ENCODE measurements at regions not wholly inside any gene's neighbourhood (a gene's known extent, or its start where the extent isn't known, plus 50 kb on each side); places are given as distances from the start of the nearest gene placed in this dataset.
"Not testable (repeated sequence)": the region's sequence is repeated elsewhere in the genome, so short reads cannot be mapped to it uniquely, and the experiment has no call there.

DNA sequence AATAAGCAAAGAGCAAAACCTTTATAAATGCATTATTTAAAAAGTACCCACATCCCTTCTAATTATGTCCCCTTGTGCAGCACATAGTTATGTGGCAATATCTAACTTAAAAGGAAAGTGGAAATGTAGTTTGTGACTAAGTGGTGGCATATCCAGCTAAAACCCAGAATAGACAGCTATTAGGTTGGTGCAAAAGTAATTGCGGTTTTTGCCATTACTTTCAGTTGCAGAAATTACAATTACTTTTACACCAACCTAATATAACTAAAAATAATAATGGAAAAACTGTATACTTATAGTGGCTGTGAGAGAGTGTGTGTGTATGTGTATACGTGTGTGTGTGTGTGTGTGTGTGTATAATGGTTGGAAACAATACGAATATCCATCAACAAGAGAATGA lies 1108.1 kb upstream of the CNTN5 start:
- H3K36me3 ChIP-seq: no peaks in the 10 kb centered on the region
- Mint-ChIP-seq H3K27me3 (ENCODE audit: insufficient read depth, low read depth) (no peaks in the 10 kb centered on the region), H3K9me3 (no peaks in the 10 kb centered on the region), H3K4me3 (no peak overlapping the region), H3K36me3 (no peaks in the 10 kb centered on the region), H3K4me1 (no peaks in the 10 kb centered on the region), H3K27ac (no peak overlapping the region)
- H3K79me2 ChIP-seq (ENCODE audit: low read depth): no peaks in the 10 kb centered on the region
- no peak overlapping the region for H3K4me2 ChIP-seq
- no peak overlapping the region for H3K27ac ChIP-seq
- H3K9me3 ChIP-seq (ENCODE audit: low read depth): no peaks in the 10 kb centered on the region
- no peak for TF ChIP-seq EZH2phosphoT487 (IDR thresholded peaks at IDR 0.05)
- H3F3A ChIP-seq (ENCODE audit: low read depth): no peaks in the 10 kb centered on the region
- no peak overlapping the region for H3K4me3 ChIP-seq
- H2AFZ ChIP-seq (replicated peaks): no peak overlapping the region
- DNase-seq (ENCODE audit: low spot score): no peak
- no peaks in the 10 kb centered on the region for H4K20me1 ChIP-seq (ENCODE audit: low read depth)
- no peak overlapping the region for H3K9ac ChIP-seq
- no peaks in the 10 kb centered on the region for H3K27me3 ChIP-seq
- no peaks in the 10 kb centered on the region for H3K4me1 ChIP-seq

DNA sequence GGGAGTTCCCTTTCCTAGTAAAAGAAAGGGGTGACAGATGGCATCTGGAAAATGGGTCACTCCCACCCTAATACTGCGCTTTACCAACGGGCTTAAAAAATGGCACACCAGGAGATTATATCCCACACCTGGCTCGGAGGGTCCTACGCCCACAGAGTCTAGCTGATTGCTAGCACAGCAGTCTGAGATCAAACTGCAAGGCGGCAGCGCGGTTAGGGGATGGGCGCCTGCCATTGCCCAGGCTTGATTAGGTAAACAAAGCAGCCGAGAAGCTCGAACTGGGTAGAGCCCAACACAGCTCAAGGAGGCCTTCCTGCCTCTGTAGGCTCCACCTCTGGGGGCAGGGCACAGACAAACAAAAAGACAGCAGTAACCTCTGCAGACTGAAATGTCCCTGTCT lies 1097.8 kb upstream of the CNTN5 start:
- H3K27ac Mint-ChIP-seq; H3K36me3 Mint-ChIP-seq; DNase-seq (ENCODE audit: low spot score); H3K36me3 ChIP-seq; H3K4me3 Mint-ChIP-seq; H3K4me1 ChIP-seq; H4K20me1 ChIP-seq (ENCODE audit: low read depth); H2AFZ ChIP-seq (replicated peaks); H3K79me2 ChIP-seq (ENCODE audit: low read depth); H3K27ac ChIP-seq; H3K4me3 ChIP-seq; H3K9me3 Mint-ChIP-seq; H3K9ac ChIP-seq; H3K27me3 Mint-ChIP-seq (ENCODE audit: insufficient read depth, low read depth); H3F3A ChIP-seq (ENCODE audit: low read depth); H3K27me3 ChIP-seq; H3K9me3 ChIP-seq (ENCODE audit: low read depth); H3K4me1 Mint-ChIP-seq; H3K4me2 ChIP-seq: not testable (repeated sequence)

DNA sequence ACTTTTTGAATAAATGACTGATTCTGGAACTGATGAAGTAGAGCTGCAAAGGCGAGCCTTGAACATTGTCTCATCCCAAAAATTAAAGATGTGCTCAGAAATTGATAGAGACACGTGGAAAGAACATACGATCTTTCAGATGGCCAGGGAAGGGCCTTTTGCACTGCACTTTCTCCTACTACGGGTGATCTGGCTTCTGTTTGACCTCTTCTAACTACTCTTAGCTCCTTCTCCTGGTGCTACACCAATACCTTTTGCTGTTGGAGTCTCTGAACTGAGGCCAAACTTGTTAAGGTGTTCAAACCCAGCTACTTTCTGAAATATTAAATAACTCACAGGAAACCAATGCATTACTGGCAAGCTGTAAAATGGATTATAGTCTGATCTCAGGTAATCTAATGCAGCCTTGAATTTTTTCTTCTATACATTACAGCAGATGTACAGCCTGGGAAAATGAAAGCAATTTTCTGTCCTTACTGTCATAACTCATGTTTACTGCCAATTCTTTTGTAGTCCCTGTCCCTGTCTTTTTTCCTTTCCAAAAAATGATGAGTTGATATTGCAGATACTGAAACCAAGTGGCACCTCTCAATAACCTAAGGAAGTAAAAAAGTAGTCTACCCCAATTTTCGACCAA lies 1086.1 kb upstream of the CNTN5 start:
- Histone ChIP-seq H2AFZ (replicated peaks) (peak overlapping the region; percentile 35), H3K27ac (no peak overlapping the region), H3K79me2 (ENCODE audit: low read depth) (no peaks in the 10 kb centered on the region), H4K20me1 (ENCODE audit: low read depth) (no peaks in the 10 kb centered on the region), H3K9ac (no peak overlapping the region), H3K27me3 (no peaks in the 10 kb centered on the region), H3K4me2 (no peak overlapping the region), H3K36me3 (no peaks in the 10 kb centered on the region), H3F3A (ENCODE audit: low read depth) (no peaks in the 10 kb centered on the region), H3K4me3 (no peak overlapping the region), H3K4me1 (no peaks in the 10 kb centered on the region), H3K9me3 (ENCODE audit: low read depth) (no peaks in the 10 kb centered on the region)
- DNase-seq (ENCODE audit: low spot score): no peak
- Mint-ChIP-seq H3K27me3 (ENCODE audit: insufficient read depth, low read depth) (no peaks in the 10 kb centered on the region), H3K4me3 (no peak overlapping the region), H3K27ac (no peak overlapping the region), H3K36me3 (no peaks in the 10 kb centered on the region), H3K9me3 (no peaks in the 10 kb centered on the region), H3K4me1 (no peaks in the 10 kb centered on the region)
- TF ChIP-seq EZH2 (IDR thresholded peaks at IDR 0.05) (no peak), EZH2phosphoT487 (IDR thresholded peaks at IDR 0.05) (no peak), CTCF (IDR thresholded peaks at IDR 0.05) (no peak)

DNA sequence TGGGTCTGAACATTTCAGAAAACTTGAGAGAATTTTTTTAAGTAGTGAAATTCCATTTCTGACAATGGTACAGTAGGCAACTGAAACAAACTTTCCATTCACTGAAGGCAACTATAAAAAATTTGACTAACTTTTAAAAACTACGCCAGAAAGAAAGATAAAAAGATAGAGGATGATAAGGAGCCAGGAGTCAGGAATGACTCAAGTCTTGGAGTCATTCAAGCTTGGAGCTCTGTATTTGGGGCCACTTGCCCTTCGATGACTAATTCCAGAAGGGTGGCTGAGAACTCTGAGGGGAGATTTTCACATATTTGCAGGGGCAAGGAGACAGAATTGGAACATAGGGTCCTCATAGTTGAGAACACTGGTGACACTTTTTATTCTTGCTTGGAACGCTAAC lies 1083.2 kb upstream of the CNTN5 start:
- TF ChIP-seq CTCF (IDR thresholded peaks at IDR 0.05) (no peak), EZH2phosphoT487 (IDR thresholded peaks at IDR 0.05) (no peak), EZH2 (IDR thresholded peaks at IDR 0.05) (no peak)
- H3K27me3 Mint-ChIP-seq (ENCODE audit: insufficient read depth, low read depth): no peaks in the 10 kb centered on the region
- no peak overlapping the region for H3K4me3 Mint-ChIP-seq
- Histone ChIP-seq H3K9me3 (ENCODE audit: low read depth) (no peaks in the 10 kb centered on the region), H3K36me3 (no peaks in the 10 kb centered on the region), H3K4me2 (no peak overlapping the region), H2AFZ (replicated peaks) (no peak overlapping the region), H3K27ac (no peak overlapping the region), H4K20me1 (ENCODE audit: low read depth) (no peaks in the 10 kb centered on the region), H3K79me2 (ENCODE audit: low read depth) (no peaks in the 10 kb centered on the region), H3K27me3 (no peaks in the 10 kb centered on the region), H3K4me3 (no peak overlapping the region), H3F3A (ENCODE audit: low read depth) (no peaks in the 10 kb centered on the region), H3K9ac (no peak overlapping the region), H3K4me1 (no peaks in the 10 kb centered on the region)
- H3K27ac Mint-ChIP-seq: no peak overlapping the region
- H3K9me3 Mint-ChIP-seq: no peaks in the 10 kb centered on the region
- no peaks in the 10 kb centered on the region for H3K4me1 Mint-ChIP-seq
- H3K36me3 Mint-ChIP-seq: no peaks in the 10 kb centered on the region
- DNase-seq (ENCODE audit: low spot score): no peak
